Neural progenitor cell (in vitro differentiated cells): ENCODE measurements at regions not wholly inside any gene's neighbourhood (a gene's known extent, or its start where the extent isn't known, plus 50 kb on each side); places are given as distances from the start of the nearest gene placed in this dataset.

Experiments used
- DNase-seq: peaks from one replicate; pipeline ENCODE4 v3.0.0-alpha.2; 2016; ENCODE audit warnings: low spot score
- H2AFZ ChIP-seq: fragments of 200-600 bp; sonication (generic); replicated peaks from 2 replicates; pipeline ENCODE4 v1.6.1; 2016; ENCODE audit warnings: antibody characterized with exemption
- H3F3A ChIP-seq: fragments of 200-600 bp; sonication (generic); 2 replicates; pipeline ENCODE4 v1.6.1; 2016; ENCODE audit warnings: antibody characterized with exemption, low read depth
- H3K27ac ChIP-seq: fragments of 200-600 bp; sonication (generic); 2 replicates; pipeline ENCODE4 v1.5.1; 2016; ENCODE audit warnings: mild to moderate bottlenecking
- H3K27me3 ChIP-seq: fragments of 200-600 bp; sonication (generic); 2 replicates; pipeline ENCODE4 v1.6.1; 2016; ENCODE audit warnings: mild to moderate bottlenecking, moderate library complexity
- H3K36me3 ChIP-seq: fragments of 200-600 bp; sonication (generic); 2 replicates; pipeline ENCODE4 v1.5.1; 2016
- H3K4me1 ChIP-seq: fragments of 200-600 bp; sonication (generic); 2 replicates; pipeline ENCODE4 v1.6.1; 2016; ENCODE audit warnings: mixed run types
- H3K4me2 ChIP-seq: fragments of 200-600 bp; sonication (generic); 2 replicates; pipeline ENCODE4 v1.6.1; 2016
- H3K4me3 ChIP-seq: fragments of 200-600 bp; sonication (generic); 2 replicates; pipeline ENCODE4 v1.5.1; 2016
- H3K79me2 ChIP-seq: fragments of 200-600 bp; sonication (generic); 2 replicates; pipeline ENCODE4 v1.6.1; 2016; ENCODE audit warnings: low read depth
- H3K9ac ChIP-seq: fragments of 200-600 bp; sonication (generic); 2 replicates; pipeline ENCODE4 v1.6.1; 2016
- H3K9me3 ChIP-seq: fragments of 200-600 bp; sonication (generic); 2 replicates; pipeline ENCODE4 v1.5.1; 2016; ENCODE audit warnings: low read depth
- H4K20me1 ChIP-seq: fragments of 200-600 bp; sonication (generic); 2 replicates; pipeline ENCODE4 v1.6.1; 2016; ENCODE audit warnings: low read depth
- H3K27ac Mint-ChIP-seq: 3 replicates; pipeline ENCODE4 v1.8.0; 2021; ENCODE audit warnings: mixed read lengths
- H3K27me3 Mint-ChIP-seq: 2 replicates; pipeline ENCODE4 v1.8.0; 2022; ENCODE audit warnings: low read depth, mild to moderate bottlenecking, inconsistent platforms, moderate library complexity, mixed read lengths; ENCODE audit not compliant: insufficient read depth
- H3K36me3 Mint-ChIP-seq: 3 replicates; pipeline ENCODE4 v1.8.0; 2021; ENCODE audit warnings: mixed read lengths
- H3K4me1 Mint-ChIP-seq: 3 replicates; pipeline ENCODE4 v1.8.0; 2021; ENCODE audit warnings: mixed read lengths
- H3K4me3 Mint-ChIP-seq: 3 replicates; pipeline ENCODE4 v1.8.0; 2021; ENCODE audit warnings: mild to moderate bottlenecking, moderate library complexity, mixed read lengths
- H3K9me3 Mint-ChIP-seq: 3 replicates; pipeline ENCODE4 v1.8.0; 2020; ENCODE audit warnings: mixed read lengths
- EZH2 ChIP-seq: fragments of 200-600 bp; sonication (generic); IDR thresholded peaks from 2 replicates; pipeline ENCODE4 v1.6.1; 2017; ENCODE audit warnings: antibody characterized with exemption, mild to moderate bottlenecking, moderate library complexity
- EZH2phosphoT487 ChIP-seq: fragments of 200-600 bp; sonication (generic); IDR thresholded peaks from 2 replicates; pipeline ENCODE4 v1.6.1; 2017; ENCODE audit warnings: antibody characterized with exemption
- TF ChIP-seq, protein P1 (sequence below): fragments of 200-600 bp; sonication (generic); IDR thresholded peaks from 2 replicates; pipeline ENCODE4 v1.5.1; 2017; ENCODE audit warnings: antibody characterized with exemption, mild to moderate bottlenecking

DNA sequence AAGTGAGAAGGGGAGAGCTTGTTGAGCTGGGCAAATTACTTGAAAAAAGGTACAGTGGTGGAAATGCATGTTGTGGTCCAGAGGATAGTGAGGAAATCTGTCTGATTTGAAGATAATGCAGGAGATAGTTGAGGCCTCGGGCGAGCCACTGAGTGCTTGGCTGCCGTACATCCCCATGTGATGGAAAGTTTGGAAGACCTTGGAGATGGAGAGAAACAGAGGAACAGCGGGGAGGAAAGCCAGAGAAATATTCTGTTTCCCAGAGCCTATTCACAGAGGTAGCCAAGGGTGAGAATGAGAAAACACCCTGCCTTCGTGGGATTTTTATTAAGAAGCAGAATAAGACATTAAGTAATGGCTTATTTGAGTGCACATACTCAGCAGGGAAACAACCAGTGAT lies 498.2 kb downstream of the BCL11B start:
- Histone ChIP-seq H3K36me3 (no peaks in the 10 kb centered on the region), H3K9ac (no peak overlapping the region), H4K20me1 (no peaks in the 10 kb centered on the region), H3K4me3 (no peak overlapping the region), H3K9me3 (no peaks in the 10 kb centered on the region), H3K4me2 (no peak overlapping the region), H3K4me1 (no peaks in the 10 kb centered on the region), H3K27ac (no peak overlapping the region), H3F3A (no peaks in the 10 kb centered on the region), H3K79me2 (no peaks in the 10 kb centered on the region), H3K27me3 (no peaks in the 10 kb centered on the region), H2AFZ (no peak overlapping the region)
- H3K9me3 Mint-ChIP-seq: no peaks in the 10 kb centered on the region
- H3K27me3 Mint-ChIP-seq: peaks cover 9% of the 10 kb centered on the region
- H3K36me3 Mint-ChIP-seq: no peaks in the 10 kb centered on the region
- no peak for DNase-seq
- H3K4me3 Mint-ChIP-seq: no peak overlapping the region
- no peaks in the 10 kb centered on the region for H3K4me1 Mint-ChIP-seq
- H3K27ac Mint-ChIP-seq: no peak overlapping the region
- TF ChIP-seq, protein P1, sequence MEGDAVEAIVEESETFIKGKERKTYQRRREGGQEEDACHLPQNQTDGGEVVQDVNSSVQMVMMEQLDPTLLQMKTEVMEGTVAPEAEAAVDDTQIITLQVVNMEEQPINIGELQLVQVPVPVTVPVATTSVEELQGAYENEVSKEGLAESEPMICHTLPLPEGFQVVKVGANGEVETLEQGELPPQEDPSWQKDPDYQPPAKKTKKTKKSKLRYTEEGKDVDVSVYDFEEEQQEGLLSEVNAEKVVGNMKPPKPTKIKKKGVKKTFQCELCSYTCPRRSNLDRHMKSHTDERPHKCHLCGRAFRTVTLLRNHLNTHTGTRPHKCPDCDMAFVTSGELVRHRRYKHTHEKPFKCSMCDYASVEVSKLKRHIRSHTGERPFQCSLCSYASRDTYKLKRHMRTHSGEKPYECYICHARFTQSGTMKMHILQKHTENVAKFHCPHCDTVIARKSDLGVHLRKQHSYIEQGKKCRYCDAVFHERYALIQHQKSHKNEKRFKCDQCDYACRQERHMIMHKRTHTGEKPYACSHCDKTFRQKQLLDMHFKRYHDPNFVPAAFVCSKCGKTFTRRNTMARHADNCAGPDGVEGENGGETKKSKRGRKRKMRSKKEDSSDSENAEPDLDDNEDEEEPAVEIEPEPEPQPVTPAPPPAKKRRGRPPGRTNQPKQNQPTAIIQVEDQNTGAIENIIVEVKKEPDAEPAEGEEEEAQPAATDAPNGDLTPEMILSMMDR: no peak
- TF ChIP-seq EZH2phosphoT487 (no peak), EZH2 (no peak)

DNA sequence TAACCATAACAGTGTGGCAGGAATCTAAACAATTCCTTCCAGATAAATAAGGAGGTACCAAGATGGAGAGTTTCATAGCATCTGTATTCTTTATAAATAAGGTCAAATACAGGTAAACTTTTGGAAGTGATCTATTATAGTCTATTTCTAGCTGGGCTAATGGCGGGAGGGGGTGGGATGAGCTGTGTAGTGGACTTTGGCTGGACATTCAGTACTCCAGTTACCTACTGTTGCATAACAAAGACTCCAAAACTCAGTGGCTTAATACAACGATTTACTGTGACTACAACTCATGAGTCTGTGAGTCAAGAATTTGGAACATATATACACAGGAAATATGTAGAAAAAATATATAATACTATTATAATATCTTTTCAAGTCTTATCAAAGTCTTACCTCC lies 496.1 kb downstream of the BCL11B start:
- Histone ChIP-seq H4K20me1 (no peaks in the 10 kb centered on the region), H3K4me3 (no peak overlapping the region), H2AFZ (no peak overlapping the region), H3K27me3 (no peaks in the 10 kb centered on the region), H3K4me1 (no peaks in the 10 kb centered on the region), H3K9ac (no peak overlapping the region), H3F3A (no peaks in the 10 kb centered on the region), H3K79me2 (no peaks in the 10 kb centered on the region), H3K9me3 (no peaks in the 10 kb centered on the region), H3K4me2 (no peak overlapping the region), H3K36me3 (no peaks in the 10 kb centered on the region), H3K27ac (no peak overlapping the region)
- H3K27ac Mint-ChIP-seq: no peak overlapping the region
- peaks cover 11% of the 10 kb centered on the region for H3K27me3 Mint-ChIP-seq
- no peak for DNase-seq
- H3K4me3 Mint-ChIP-seq: no peak overlapping the region
- H3K9me3 Mint-ChIP-seq: no peaks in the 10 kb centered on the region
- TF ChIP-seq EZH2phosphoT487 (no peak), EZH2 (no peak)
- TF ChIP-seq, protein P1: no peak
- no peaks in the 10 kb centered on the region for H3K4me1 Mint-ChIP-seq
- H3K36me3 Mint-ChIP-seq: no peaks in the 10 kb centered on the region

DNA sequence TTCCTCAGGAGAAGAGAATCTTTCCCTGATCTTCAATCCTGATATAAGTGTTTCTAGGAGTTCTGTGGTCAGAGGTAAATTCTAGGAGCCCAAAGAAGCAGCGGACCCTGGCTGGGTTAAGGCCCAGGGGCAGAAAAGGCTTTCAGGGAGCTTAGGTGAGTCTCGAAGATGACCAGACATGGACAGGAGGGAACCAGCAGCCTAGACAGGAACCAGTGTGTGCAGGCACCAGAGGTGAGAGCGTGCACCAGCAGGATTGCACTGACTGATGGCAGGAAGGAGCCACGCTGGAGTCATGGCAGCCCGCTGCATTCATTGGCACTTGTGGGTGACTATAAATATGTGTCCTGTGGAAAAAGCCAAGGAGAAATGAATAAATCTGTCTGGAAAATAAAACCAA lies 489.9 kb downstream of the BCL11B start:
- no peaks in the 10 kb centered on the region for H3K27me3 ChIP-seq
- H3K79me2 ChIP-seq: no peaks in the 10 kb centered on the region
- H3K4me3 Mint-ChIP-seq: no peak overlapping the region
- H3K36me3 ChIP-seq: no peaks in the 10 kb centered on the region
- no peaks in the 10 kb centered on the region for H3K9me3 Mint-ChIP-seq
- no peak overlapping the region for H3K27ac Mint-ChIP-seq
- H3K36me3 Mint-ChIP-seq: no peaks in the 10 kb centered on the region
- no peak for DNase-seq
- no peaks in the 10 kb centered on the region for H3K4me1 ChIP-seq
- TF ChIP-seq, protein P1: no peak
- TF ChIP-seq EZH2 (no peak), EZH2phosphoT487 (no peak)
- no peak overlapping the region for H3K4me3 ChIP-seq
- no peak overlapping the region for H3K9ac ChIP-seq
- H3K4me1 Mint-ChIP-seq: no peaks in the 10 kb centered on the region
- no peak overlapping the region for H3K27ac ChIP-seq
- H3K4me2 ChIP-seq: no peak overlapping the region
- H3F3A ChIP-seq: no peaks in the 10 kb centered on the region
- no peak overlapping the region for H2AFZ ChIP-seq
- H3K9me3 ChIP-seq: no peaks in the 10 kb centered on the region
- peaks cover 7% of the 10 kb centered on the region for H3K27me3 Mint-ChIP-seq
- no peaks in the 10 kb centered on the region for H4K20me1 ChIP-seq

DNA sequence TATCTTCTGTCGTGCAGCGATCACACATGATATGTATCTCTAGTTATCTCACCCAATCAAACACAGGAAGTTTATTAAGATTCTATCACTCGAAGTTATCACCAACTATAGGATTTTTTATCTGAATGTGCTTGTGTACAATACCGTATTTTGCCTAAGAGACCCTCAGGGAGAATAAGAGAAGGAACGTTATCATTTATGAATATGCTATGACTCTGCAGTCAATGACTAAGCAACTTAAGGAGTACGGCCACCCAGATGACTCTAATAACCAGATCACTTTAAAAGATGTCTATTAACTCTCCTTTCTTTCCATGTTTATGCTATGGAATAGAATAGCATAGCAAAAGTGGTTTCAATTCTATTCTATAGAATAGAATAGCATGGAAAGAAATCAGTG lies 486.4 kb downstream of the BCL11B start:
- TF ChIP-seq EZH2phosphoT487 (no peak), EZH2 (no peak)
- TF ChIP-seq, protein P1: no peak
- Histone ChIP-seq H3K4me3 (no peak overlapping the region), H3K36me3 (no peaks in the 10 kb centered on the region), H2AFZ (no peak overlapping the region), H3F3A (no peaks in the 10 kb centered on the region), H3K4me2 (no peak overlapping the region), H3K79me2 (no peaks in the 10 kb centered on the region), H3K4me1 (no peaks in the 10 kb centered on the region), H3K27me3 (no peaks in the 10 kb centered on the region), H3K9ac (no peak overlapping the region), H3K27ac (no peak overlapping the region), H3K9me3 (no peaks in the 10 kb centered on the region), H4K20me1 (no peaks in the 10 kb centered on the region)
- Mint-ChIP-seq H3K27ac (no peak overlapping the region), H3K27me3 (peaks cover 2% of the 10 kb centered on the region), H3K9me3 (no peaks in the 10 kb centered on the region), H3K4me1 (no peaks in the 10 kb centered on the region), H3K4me3 (no peak overlapping the region), H3K36me3 (no peaks in the 10 kb centered on the region)
- no peak for DNase-seq
